ENCODE measurements at regions not wholly inside any gene's neighbourhood (a gene's known extent, or its start where the extent isn't known, plus 50 kb on each side); places are given as distances from the start of the nearest gene placed in this dataset.

DNA sequence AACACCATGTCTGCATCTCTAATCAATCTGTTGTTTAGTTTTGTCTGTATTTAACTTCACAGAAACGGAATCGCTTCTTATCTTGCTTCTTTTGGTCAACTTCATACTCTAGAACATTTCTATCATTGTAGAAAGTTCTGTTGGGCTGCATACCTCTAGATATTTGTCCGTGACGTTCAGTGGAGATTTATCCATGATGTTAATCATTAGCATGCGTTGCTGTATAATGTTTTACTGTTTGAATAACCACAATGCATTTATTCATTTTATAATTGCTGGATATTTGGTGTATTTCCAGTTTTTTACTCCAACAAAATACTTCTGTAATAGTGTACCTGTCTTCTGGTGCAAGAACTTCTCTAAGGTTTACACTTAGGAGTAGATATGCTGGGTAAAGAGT lies 96.2 kb upstream of the GDNF start:
- H3K27me3 ChIP-seq (ENCODE audit: control insufficient read depth, low read length), result 0 out of 2 replicates have a peak, but pooled peaks cover 3% of the 10 kb centered on the region
- H3K9me2 ChIP-seq (replicated peaks; ENCODE audit: control insufficient read depth, low read length), result no peaks in the 10 kb centered on the region
- H3K36me3 ChIP-seq (ENCODE audit: control insufficient read depth, low read length), result no peaks in the 10 kb centered on the region
- H3K4me2 ChIP-seq (ENCODE audit: low read length), result no peak overlapping the region
- TF ChIP-seq, protein P1, sequence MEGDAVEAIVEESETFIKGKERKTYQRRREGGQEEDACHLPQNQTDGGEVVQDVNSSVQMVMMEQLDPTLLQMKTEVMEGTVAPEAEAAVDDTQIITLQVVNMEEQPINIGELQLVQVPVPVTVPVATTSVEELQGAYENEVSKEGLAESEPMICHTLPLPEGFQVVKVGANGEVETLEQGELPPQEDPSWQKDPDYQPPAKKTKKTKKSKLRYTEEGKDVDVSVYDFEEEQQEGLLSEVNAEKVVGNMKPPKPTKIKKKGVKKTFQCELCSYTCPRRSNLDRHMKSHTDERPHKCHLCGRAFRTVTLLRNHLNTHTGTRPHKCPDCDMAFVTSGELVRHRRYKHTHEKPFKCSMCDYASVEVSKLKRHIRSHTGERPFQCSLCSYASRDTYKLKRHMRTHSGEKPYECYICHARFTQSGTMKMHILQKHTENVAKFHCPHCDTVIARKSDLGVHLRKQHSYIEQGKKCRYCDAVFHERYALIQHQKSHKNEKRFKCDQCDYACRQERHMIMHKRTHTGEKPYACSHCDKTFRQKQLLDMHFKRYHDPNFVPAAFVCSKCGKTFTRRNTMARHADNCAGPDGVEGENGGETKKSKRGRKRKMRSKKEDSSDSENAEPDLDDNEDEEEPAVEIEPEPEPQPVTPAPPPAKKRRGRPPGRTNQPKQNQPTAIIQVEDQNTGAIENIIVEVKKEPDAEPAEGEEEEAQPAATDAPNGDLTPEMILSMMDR (IDR thresholded peaks at IDR 0.05; ENCODE audit: low read depth, low read length, poor library complexity, severe bottlenecking), result no peak
- no peak for TF ChIP-seq EZH2phosphoT487 (IDR thresholded peaks at IDR 0.05; ENCODE audit: borderline replicate concordance, low read length)
- H3K4me3 ChIP-seq (ENCODE audit: low read length), result no peak overlapping the region
- H3K79me2 ChIP-seq (ENCODE audit: control insufficient read depth, low read length), result no peaks in the 10 kb centered on the region
- H3F3A ChIP-seq (ENCODE audit: control insufficient read depth, insufficient read depth), result no peaks in the 10 kb centered on the region
- no peaks in the 10 kb centered on the region for H3K4me1 ChIP-seq (ENCODE audit: control insufficient read depth, low read length)
- no peak overlapping the region for H3K27ac ChIP-seq (ENCODE audit: low read depth, low read length)
- H4K20me1 ChIP-seq (ENCODE audit: control insufficient read depth, insufficient read depth, low read depth, low read length), result no peaks in the 10 kb centered on the region
- H3K9me3 ChIP-seq (ENCODE audit: control insufficient read depth, insufficient read depth, low read length), result no peaks in the 10 kb centered on the region

DNA sequence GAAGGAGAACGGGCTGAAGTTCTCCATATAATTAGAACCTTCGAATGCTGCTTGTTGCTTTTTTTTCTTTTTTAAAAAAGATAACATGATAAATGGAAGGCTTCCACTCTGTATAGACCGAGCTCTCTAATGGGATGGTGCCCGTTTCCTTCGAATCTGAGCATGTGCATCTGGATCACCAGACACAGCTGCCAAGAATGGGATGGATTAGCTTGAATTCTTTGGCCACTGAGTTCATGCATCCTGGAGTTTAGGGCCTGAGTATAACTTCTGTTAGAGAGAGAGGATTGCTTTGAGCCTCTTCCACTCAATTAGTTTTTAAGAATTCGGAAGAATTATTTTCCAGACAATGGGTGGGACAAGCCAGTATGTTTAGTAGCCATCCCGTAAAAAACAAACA lies 93.7 kb upstream of the GDNF start:
- Histone ChIP-seq H3K4me3 (ENCODE audit: low read length) (no peak overlapping the region), H3K9me3 (ENCODE audit: control insufficient read depth, insufficient read depth, low read length) (no peaks in the 10 kb centered on the region), H3F3A (ENCODE audit: control insufficient read depth, insufficient read depth) (no peaks in the 10 kb centered on the region), H3K27me3 (ENCODE audit: control insufficient read depth, low read length) (0 out of 2 replicates have a peak, but pooled peaks cover 3% of the 10 kb centered on the region), H3K4me2 (ENCODE audit: low read length) (no peak overlapping the region), H3K79me2 (ENCODE audit: control insufficient read depth, low read length) (no peaks in the 10 kb centered on the region), H4K20me1 (ENCODE audit: control insufficient read depth, insufficient read depth, low read depth, low read length) (no peaks in the 10 kb centered on the region), H3K9me2 (replicated peaks; ENCODE audit: control insufficient read depth, low read length) (no peaks in the 10 kb centered on the region), H3K36me3 (ENCODE audit: control insufficient read depth, low read length) (no peaks in the 10 kb centered on the region), H3K27ac (ENCODE audit: low read depth, low read length) (no peak overlapping the region), H3K4me1 (ENCODE audit: control insufficient read depth, low read length) (no peaks in the 10 kb centered on the region)
- TF ChIP-seq, protein P1 (IDR thresholded peaks at IDR 0.05; ENCODE audit: low read depth, low read length, poor library complexity, severe bottlenecking), result no peak
- no peak for TF ChIP-seq EZH2phosphoT487 (IDR thresholded peaks at IDR 0.05; ENCODE audit: borderline replicate concordance, low read length)

DNA sequence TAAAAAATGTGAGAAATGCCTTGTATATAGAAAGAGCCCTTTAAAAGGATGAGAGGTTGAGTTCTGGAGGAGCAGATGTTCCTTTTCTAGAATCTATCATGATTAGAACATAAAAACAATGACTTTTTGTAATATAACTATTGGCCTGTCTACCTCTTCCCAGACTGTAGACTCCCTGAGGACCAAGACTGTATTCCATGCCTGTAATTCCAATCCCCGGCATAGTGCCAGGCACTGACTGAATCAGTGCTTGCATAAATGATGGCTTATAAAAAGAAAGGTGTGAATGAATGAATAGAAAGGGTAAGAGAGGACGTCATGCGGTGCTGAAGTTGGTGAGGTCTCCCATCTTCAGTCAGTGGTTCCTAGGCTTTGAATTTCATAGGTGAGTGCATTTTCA lies 92.6 kb upstream of the GDNF start:
- Histone ChIP-seq H3K79me2 (ENCODE audit: control insufficient read depth, low read length) (no peaks in the 10 kb centered on the region), H3K9me2 (replicated peaks; ENCODE audit: control insufficient read depth, low read length) (no peaks in the 10 kb centered on the region), H3K9me3 (ENCODE audit: control insufficient read depth, insufficient read depth, low read length) (no peaks in the 10 kb centered on the region), H3K27ac (ENCODE audit: low read depth, low read length) (no peak overlapping the region), H3K36me3 (ENCODE audit: control insufficient read depth, low read length) (no peaks in the 10 kb centered on the region), H3K4me2 (ENCODE audit: low read length) (no peak overlapping the region), H3K4me1 (ENCODE audit: control insufficient read depth, low read length) (no peaks in the 10 kb centered on the region), H4K20me1 (ENCODE audit: control insufficient read depth, insufficient read depth, low read depth, low read length) (no peaks in the 10 kb centered on the region), H3K27me3 (ENCODE audit: control insufficient read depth, low read length) (0 out of 2 replicates have a peak, but pooled peaks cover 3% of the 10 kb centered on the region), H3F3A (ENCODE audit: control insufficient read depth, insufficient read depth) (no peaks in the 10 kb centered on the region), H3K4me3 (ENCODE audit: low read length) (no peak overlapping the region)
- TF ChIP-seq EZH2phosphoT487 (IDR thresholded peaks at IDR 0.05; ENCODE audit: borderline replicate concordance, low read length), result no peak

DNA sequence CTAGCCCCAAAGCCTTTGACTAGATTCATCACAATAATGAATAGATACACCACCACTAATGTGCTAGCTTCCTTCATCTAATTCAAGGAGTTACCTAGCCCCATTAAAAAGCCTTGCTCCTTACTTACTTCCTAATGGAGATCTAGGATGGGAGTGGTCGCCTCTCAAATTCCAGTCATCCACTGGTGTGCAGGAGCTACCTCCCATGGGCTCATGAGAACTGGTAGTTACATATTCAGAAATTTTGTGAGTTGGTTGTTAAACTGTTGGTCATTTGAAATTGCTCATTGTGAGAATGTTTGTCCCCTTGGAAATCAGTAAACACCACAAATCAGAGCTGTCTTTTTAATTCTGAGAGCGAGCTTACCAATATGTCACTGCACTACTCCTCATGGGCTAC lies 91.7 kb upstream of the GDNF start:
- no peaks in the 10 kb centered on the region for H3K36me3 ChIP-seq (ENCODE audit: control insufficient read depth, low read length)
- H3K4me3 ChIP-seq (ENCODE audit: low read length), result no peak overlapping the region
- no peaks in the 10 kb centered on the region for H3K79me2 ChIP-seq (ENCODE audit: control insufficient read depth, low read length)
- no peak overlapping the region for H3K27ac ChIP-seq (ENCODE audit: low read depth, low read length)
- H3K4me1 ChIP-seq (ENCODE audit: control insufficient read depth, low read length), result no peaks in the 10 kb centered on the region
- no peaks in the 10 kb centered on the region for H3K9me3 ChIP-seq (ENCODE audit: control insufficient read depth, insufficient read depth, low read length)
- no peak for TF ChIP-seq EZH2phosphoT487 (IDR thresholded peaks at IDR 0.05; ENCODE audit: borderline replicate concordance, low read length)
- TF ChIP-seq, protein P1 (IDR thresholded peaks at IDR 0.05; ENCODE audit: low read depth, low read length, poor library complexity, severe bottlenecking), result no peak
- H3K4me2 ChIP-seq (ENCODE audit: low read length), result no peak overlapping the region
- H4K20me1 ChIP-seq (ENCODE audit: control insufficient read depth, insufficient read depth, low read depth, low read length), result no peaks in the 10 kb centered on the region
- H3K27me3 ChIP-seq (ENCODE audit: control insufficient read depth, low read length), result peaks cover 3% of the 10 kb centered on the region; the same call in 1 of the 2 replicates
- no peaks in the 10 kb centered on the region for H3F3A ChIP-seq (ENCODE audit: control insufficient read depth, insufficient read depth)
- no peaks in the 10 kb centered on the region for H3K9me2 ChIP-seq (replicated peaks; ENCODE audit: control insufficient read depth, low read length)

Data from DOHH2 (cell line).